HG03159 (cell line): ENCODE measurements at regions not wholly inside any gene's neighbourhood (a gene's known extent, or its start where the extent isn't known, plus 50 kb on each side); places are given as distances from the start of the nearest gene placed in this dataset.

Experiments
- ATAC-seq: cut with Tn5 transposase; IDR thresholded peaks from one replicate; pipeline ENCODE4 v1.9.1; 2021; ENCODE audit warnings: mild to moderate bottlenecking, moderate library complexity; ENCODE audit not compliant: unreplicated experiment

DNA sequence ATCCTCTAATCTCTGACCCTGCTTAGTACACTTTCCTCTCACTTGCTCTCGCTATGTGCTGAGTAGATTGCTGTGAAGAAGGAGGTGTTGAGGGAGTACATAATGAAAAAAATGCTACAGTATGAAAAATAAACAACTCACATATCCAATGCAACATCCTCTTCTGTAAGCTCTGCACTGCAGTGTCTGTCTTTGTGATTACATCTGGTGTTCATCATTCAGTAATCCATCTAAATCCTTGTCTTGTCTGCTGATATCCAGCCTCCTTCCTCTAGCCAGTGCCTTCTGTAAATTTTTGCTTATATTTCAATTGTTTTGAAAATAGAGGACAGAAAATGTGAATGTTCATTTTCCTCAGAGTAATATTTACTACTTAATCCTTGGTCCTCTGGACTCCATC, 57.4 kb upstream of the CDH12 start:
- no peak for ATAC-seq

- no peak for ATAC-seq
Observed at GRCh38 chr5:22908586-22908985, 55.4 kb upstream of the CDH12 start.

GRCh38 chr5:22908129-22908528, 55.0 kb upstream of the CDH12 start:
- ATAC-seq = no peak
